ENCODE measurements at regions not wholly inside any gene's neighbourhood (a gene's known extent, or its start where the extent isn't known, plus 50 kb on each side); places are given as distances from the start of the nearest gene placed in this dataset.
"Not testable (repeated sequence)": the region's sequence is repeated elsewhere in the genome, so short reads cannot be mapped to it uniquely, and the experiment has no call there.

DNA sequence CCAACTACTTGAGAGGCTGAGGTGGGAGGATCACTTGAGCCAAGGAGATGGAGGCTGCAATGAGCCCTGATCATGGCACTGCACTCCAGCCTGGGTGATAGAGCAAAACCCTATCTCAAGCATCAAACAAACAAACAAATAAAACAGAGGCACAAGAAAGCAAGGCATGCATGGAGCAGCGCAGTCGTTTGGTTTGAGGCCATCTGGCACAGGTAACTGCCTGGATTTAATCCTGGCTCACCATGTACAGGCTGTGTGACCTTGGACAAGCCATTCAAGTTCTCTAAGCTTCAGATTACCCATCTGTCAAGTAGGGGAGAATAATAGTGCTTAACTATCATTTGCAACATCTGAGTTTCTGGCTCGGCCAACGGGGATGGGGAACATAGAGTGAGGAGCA, 270.3 kb upstream of the TEKT4 start:
- H3K9me2 ChIP-seq (ENCODE audit: insufficient read depth, low read length); H3K9me3 ChIP-seq (ENCODE audit: low read length); DNase-seq (ENCODE audit: low spot score); BruUV-seq (replicated peaks); H3K4me3 ChIP-seq (ENCODE audit: low read depth, low read length, poor library complexity, severe bottlenecking); H3K36me3 ChIP-seq (ENCODE audit: insufficient read depth, low read length); H3K27ac ChIP-seq (ENCODE audit: low read depth, low read length, poor library complexity, severe bottlenecking); H3K4me2 ChIP-seq (ENCODE audit: low read length); H4K20me1 ChIP-seq (ENCODE audit: insufficient read depth, low read length); CTCF ChIA-PET (ENCODE audit: unreplicated experiment); POLR2A ChIA-PET; H3K79me2 ChIP-seq (ENCODE audit: insufficient read depth, low read depth, low read length); H3K4me1 ChIP-seq (ENCODE audit: insufficient read depth, low read length, poor library complexity, severe bottlenecking); H2AFZ ChIP-seq (ENCODE audit: low read length); intact Hi-C loops (cut with micrococcal nuclease; ENCODE audit: unreplicated experiment): not testable (repeated sequence)

DNA sequence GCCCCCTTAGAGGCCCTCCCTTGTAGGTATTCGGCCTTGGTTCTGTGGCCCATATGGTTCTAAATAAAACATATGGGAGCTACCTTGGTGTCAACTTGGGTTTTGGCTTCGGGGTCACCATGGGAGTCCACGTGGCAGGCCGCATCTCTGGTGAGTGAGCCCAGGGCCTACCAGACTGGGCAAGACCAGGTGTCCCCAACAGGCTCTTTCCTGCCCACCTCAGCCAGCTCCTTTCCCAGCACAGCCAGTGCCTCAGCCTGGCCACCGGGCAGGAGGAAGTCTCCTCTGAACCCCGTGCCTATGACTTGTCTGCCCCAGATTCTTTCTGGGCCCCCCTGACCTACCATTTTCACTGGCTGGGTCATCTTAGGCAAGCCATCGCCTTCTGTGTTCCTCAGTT, 268.8 kb upstream of the TEKT4 start:
- Histone ChIP-seq H3K9me3 (ENCODE audit: low read length) (no peaks in the 10 kb centered on the region), H3K79me2 (ENCODE audit: insufficient read depth, low read depth, low read length) (no peaks in the 10 kb centered on the region), H4K20me1 (ENCODE audit: insufficient read depth, low read length) (no peaks in the 10 kb centered on the region), H3K9me2 (ENCODE audit: insufficient read depth, low read length) (no peaks in the 10 kb centered on the region), H2AFZ (ENCODE audit: low read length) (no peak overlapping the region), H3K27ac (ENCODE audit: low read depth, low read length, poor library complexity, severe bottlenecking) (no peak overlapping the region), H3K4me1 (ENCODE audit: insufficient read depth, low read length, poor library complexity, severe bottlenecking) (no peaks in the 10 kb centered on the region), H3K36me3 (ENCODE audit: insufficient read depth, low read length) (no peaks in the 10 kb centered on the region), H3K4me2 (ENCODE audit: low read length) (no peak overlapping the region), H3K4me3 (ENCODE audit: low read depth, low read length, poor library complexity, severe bottlenecking) (no peak overlapping the region)
- no peak for TF ChIP-seq EZH2phosphoT487 (IDR thresholded peaks at IDR 0.05; ENCODE audit: borderline replicate concordance, low read depth, low read length)
- TF ChIP-seq, protein P1, sequence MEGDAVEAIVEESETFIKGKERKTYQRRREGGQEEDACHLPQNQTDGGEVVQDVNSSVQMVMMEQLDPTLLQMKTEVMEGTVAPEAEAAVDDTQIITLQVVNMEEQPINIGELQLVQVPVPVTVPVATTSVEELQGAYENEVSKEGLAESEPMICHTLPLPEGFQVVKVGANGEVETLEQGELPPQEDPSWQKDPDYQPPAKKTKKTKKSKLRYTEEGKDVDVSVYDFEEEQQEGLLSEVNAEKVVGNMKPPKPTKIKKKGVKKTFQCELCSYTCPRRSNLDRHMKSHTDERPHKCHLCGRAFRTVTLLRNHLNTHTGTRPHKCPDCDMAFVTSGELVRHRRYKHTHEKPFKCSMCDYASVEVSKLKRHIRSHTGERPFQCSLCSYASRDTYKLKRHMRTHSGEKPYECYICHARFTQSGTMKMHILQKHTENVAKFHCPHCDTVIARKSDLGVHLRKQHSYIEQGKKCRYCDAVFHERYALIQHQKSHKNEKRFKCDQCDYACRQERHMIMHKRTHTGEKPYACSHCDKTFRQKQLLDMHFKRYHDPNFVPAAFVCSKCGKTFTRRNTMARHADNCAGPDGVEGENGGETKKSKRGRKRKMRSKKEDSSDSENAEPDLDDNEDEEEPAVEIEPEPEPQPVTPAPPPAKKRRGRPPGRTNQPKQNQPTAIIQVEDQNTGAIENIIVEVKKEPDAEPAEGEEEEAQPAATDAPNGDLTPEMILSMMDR (conservative IDR thresholded peaks at IDR 0.05; ENCODE audit: low read length) = no peak
- intact Hi-C loops (cut with micrococcal nuclease; ENCODE audit: unreplicated experiment) = no loop called here
- CTCF ChIA-PET (ENCODE audit: unreplicated experiment) = no interaction called here
- no TSS peak for BruUV-seq (replicated peaks)
- POLR2A ChIA-PET = no interaction called here
- DNase-seq (ENCODE audit: low spot score) = no peak

DNA sequence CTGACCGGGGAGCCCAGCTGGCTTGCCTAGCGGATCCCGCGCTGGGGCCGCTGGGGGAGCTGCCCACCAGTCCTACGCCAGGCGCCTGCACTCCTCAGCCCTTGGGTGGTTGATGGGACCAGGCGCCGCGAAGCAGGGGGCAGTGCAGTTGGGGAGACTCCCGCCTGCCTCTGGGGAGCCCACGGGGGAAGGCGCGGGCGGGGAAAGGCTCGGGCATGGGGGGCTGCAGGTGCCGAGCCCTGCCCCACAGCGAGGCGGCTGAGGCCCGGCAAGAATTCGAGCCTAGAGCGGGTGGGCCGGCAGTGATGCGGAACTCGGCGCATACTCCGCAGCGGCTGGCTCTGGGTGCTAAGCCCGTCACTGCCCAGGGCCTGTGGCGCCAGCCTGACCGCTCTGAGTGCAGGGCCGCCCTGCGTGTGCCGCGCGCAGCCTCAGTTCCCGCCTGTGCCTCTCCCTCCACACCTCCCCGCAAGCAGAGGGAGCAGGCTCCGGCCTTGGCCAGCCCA, 249.1 kb upstream of the TEKT4 start:
- H3K4me1 ChIP-seq (ENCODE audit: insufficient read depth, low read length, poor library complexity, severe bottlenecking) = no peaks in the 10 kb centered on the region
- H4K20me1 ChIP-seq (ENCODE audit: insufficient read depth, low read length) = no peaks in the 10 kb centered on the region
- H3K79me2 ChIP-seq (ENCODE audit: insufficient read depth, low read depth, low read length) = no peaks in the 10 kb centered on the region
- no peaks in the 10 kb centered on the region for H3K9me2 ChIP-seq (ENCODE audit: insufficient read depth, low read length)
- H2AFZ ChIP-seq (ENCODE audit: low read length) = no peak overlapping the region
- no peak for TF ChIP-seq EZH2phosphoT487 (IDR thresholded peaks at IDR 0.05; ENCODE audit: borderline replicate concordance, low read depth, low read length)
- TF ChIP-seq, protein P1 (conservative IDR thresholded peaks at IDR 0.05; ENCODE audit: low read length) = no peak
- no peak overlapping the region for H3K27ac ChIP-seq (ENCODE audit: low read depth, low read length, poor library complexity, severe bottlenecking)
- CTCF ChIA-PET (ENCODE audit: unreplicated experiment) = no interaction called here
- H3K4me2 ChIP-seq (ENCODE audit: low read length) = no peak overlapping the region
- BruUV-seq (replicated peaks) = no TSS peak
- no peaks in the 10 kb centered on the region for H3K36me3 ChIP-seq (ENCODE audit: insufficient read depth, low read length)
- intact Hi-C loops (cut with micrococcal nuclease; ENCODE audit: unreplicated experiment) = no loop called here
- H3K4me3 ChIP-seq (ENCODE audit: low read depth, low read length, poor library complexity, severe bottlenecking) = no peak overlapping the region
- no peak for DNase-seq (ENCODE audit: low spot score)
- POLR2A ChIA-PET = no interaction called here
- no peaks in the 10 kb centered on the region for H3K9me3 ChIP-seq (ENCODE audit: low read length)

DNA sequence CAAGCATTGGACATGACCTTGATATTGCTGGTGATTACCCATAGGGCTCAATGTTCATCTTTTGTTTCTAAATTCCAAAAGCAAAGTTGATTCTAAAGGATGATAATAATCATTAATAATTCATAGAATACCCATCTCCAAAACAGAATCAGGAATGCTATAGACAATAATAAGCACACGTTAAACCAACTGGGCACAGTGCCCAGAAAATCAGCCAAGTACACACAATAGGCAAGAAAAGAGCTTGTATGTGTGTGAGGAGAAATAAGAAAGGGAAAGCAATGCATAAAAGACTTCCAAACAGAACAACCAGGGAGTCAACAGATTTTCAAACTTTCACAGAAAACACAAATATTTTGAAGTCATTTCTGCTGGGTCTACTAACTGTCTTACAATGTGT, 242.3 kb upstream of the TEKT4 start:
- H2AFZ ChIP-seq (ENCODE audit: low read length); CTCF ChIA-PET (ENCODE audit: unreplicated experiment); H3K4me3 ChIP-seq (ENCODE audit: low read depth, low read length, poor library complexity, severe bottlenecking); intact Hi-C loops (cut with micrococcal nuclease; ENCODE audit: unreplicated experiment); H4K20me1 ChIP-seq (ENCODE audit: insufficient read depth, low read length); H3K27ac ChIP-seq (ENCODE audit: low read depth, low read length, poor library complexity, severe bottlenecking); H3K4me1 ChIP-seq (ENCODE audit: insufficient read depth, low read length, poor library complexity, severe bottlenecking); H3K36me3 ChIP-seq (ENCODE audit: insufficient read depth, low read length); DNase-seq (ENCODE audit: low spot score); H3K4me2 ChIP-seq (ENCODE audit: low read length); BruUV-seq (replicated peaks); H3K79me2 ChIP-seq (ENCODE audit: insufficient read depth, low read depth, low read length); H3K9me2 ChIP-seq (ENCODE audit: insufficient read depth, low read length); H3K9me3 ChIP-seq (ENCODE audit: low read length); POLR2A ChIA-PET: not testable (repeated sequence)

DNA sequence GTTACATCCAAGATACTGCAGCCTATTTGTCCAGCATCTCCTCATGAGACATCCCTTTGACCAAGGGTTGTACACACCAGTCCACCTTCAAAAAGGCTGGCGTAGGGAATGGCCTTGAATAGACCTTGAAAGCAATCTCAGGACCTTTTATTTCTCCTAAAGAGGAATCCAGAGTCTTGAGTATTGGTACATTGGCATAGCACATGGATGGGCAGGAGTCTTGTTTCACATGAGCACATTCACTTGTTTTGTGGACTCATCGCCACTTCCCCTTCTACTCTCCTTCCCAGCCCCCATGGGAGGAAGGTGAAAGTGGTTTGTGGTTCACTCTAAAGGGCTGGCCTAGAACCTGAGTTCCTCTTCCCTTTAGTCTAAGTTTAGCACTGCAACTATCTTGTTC, 229.8 kb upstream of the TEKT4 start:
- POLR2A ChIA-PET; DNase-seq (ENCODE audit: low spot score); H4K20me1 ChIP-seq (ENCODE audit: insufficient read depth, low read length); H3K9me3 ChIP-seq (ENCODE audit: low read length); BruUV-seq (replicated peaks); H3K36me3 ChIP-seq (ENCODE audit: insufficient read depth, low read length); H3K27ac ChIP-seq (ENCODE audit: low read depth, low read length, poor library complexity, severe bottlenecking); H3K4me1 ChIP-seq (ENCODE audit: insufficient read depth, low read length, poor library complexity, severe bottlenecking); CTCF ChIA-PET (ENCODE audit: unreplicated experiment); H3K79me2 ChIP-seq (ENCODE audit: insufficient read depth, low read depth, low read length); H3K9me2 ChIP-seq (ENCODE audit: insufficient read depth, low read length); H3K4me3 ChIP-seq (ENCODE audit: low read depth, low read length, poor library complexity, severe bottlenecking); H3K4me2 ChIP-seq (ENCODE audit: low read length); intact Hi-C loops (cut with micrococcal nuclease; ENCODE audit: unreplicated experiment); H2AFZ ChIP-seq (ENCODE audit: low read length): not testable (repeated sequence)
